ENCODE measurements at regions not wholly inside any gene's neighbourhood (a gene's known extent, or its start where the extent isn't known, plus 50 kb on each side); places are given as distances from the start of the nearest gene placed in this dataset.
"Not testable (repeated sequence)": the region's sequence is repeated elsewhere in the genome, so short reads cannot be mapped to it uniquely, and the experiment has no call there.

DNA sequence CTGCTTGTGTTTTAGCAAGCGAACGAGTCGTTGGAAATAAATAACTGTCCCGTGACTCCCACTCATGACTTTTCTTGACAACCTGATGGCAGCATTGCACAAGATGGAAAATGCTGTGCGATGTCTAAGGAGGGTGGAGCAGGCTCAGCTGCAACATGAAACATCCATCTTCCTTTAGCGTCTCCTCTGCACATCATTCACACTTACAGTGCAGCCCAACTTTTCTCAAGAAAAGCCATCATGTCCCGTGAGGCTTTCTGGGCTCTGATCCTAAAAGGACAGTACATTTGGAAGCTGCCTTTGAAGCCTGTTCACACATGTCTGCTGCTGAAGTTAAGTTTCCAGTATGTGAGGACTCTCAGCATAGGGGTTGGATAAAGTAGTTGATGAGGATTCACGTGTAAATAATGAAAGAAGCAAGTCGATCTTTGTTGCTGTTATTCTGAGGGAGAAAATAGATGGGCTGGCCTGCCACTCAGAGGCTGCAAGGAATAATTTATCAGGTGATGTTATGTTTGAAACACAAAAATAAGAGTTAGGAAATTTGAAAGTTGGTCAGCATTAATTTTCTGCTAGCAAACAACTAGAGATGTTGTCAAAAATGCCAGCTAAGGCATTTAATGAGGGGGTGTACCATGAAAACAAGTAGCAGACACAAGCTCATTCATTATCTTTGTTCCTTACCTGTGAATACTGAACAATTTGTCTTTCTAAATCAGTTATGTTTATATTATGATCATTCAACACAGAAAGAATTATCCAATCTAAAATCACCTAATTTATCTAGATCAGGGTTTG lies 328.7 kb upstream of the ZFP42 start:
- DNase-seq (ENCODE audit: low read depth) = no peak

GRCh38 chr4:187668526-187669082 lies 327.0 kb upstream of the ZFP42 start:
- DNase-seq (ENCODE audit: low read depth) = no peak

DNA sequence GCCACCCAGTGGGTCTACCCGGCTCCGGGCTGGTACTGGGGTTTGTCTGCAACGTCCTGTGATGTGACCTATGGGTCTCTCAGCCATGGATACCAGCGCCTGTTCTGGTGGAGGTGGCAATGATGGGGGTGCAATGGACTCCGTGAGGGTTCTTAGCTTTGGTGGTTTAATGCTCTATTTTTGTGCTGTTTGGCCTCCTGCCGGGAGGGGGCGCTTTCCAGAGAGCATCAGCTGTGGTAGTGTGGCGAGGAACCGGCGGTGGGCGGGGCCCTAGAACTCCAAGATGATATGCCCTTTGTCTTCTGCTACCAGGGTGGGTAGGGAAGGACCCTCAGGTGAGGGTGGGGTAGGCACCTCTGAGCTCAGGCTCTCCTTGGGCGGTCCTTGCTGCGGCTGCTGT lies 324.1 kb upstream of the ZFP42 start:
- not testable (repeated sequence) for DNase-seq (ENCODE audit: low read depth)

- DNase-seq (ENCODE audit: low read depth) = not testable (repeated sequence)
Observed at GRCh38 chr4:187671958-187672357, 323.6 kb upstream of the ZFP42 start.

GRCh38 chr4:187672526-187672925 lies 323.0 kb upstream of the ZFP42 start:
- not testable (repeated sequence) for DNase-seq (ENCODE audit: low read depth)

- no peak for DNase-seq (ENCODE audit: low read depth)
Observed at GRCh38 chr4:187679450-187679849, 316.1 kb upstream of the ZFP42 start.

DNA sequence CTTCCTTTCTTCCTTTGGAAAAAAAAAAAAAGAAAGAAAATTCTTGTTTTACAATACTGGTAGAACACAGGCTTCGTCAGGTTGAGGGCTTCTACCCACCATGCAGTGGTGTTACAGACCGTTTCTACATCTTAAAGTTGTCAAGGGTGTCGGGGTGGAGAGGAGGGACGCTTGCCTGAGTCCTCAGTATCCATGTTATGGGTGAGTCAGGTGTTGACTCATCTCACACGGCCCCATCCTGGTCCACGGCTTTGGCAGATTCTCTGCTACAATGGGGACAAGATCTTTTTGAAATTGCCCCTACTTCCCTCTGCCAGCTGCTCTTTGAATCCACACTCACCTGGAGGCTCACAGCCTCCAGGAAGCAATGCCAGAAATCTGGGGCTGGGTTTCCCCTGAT lies 310.3 kb upstream of the ZFP42 start:
- DNase-seq (ENCODE audit: low read depth) = no peak

GRCh38 chr4:187687697-187688096 lies 307.9 kb upstream of the ZFP42 start:
- DNase-seq (ENCODE audit: low read depth) = no peak

GRCh38 chr4:187692626-187693025 lies 302.9 kb upstream of the ZFP42 start:
- DNase-seq (ENCODE audit: low read depth) = no peak

DNA sequence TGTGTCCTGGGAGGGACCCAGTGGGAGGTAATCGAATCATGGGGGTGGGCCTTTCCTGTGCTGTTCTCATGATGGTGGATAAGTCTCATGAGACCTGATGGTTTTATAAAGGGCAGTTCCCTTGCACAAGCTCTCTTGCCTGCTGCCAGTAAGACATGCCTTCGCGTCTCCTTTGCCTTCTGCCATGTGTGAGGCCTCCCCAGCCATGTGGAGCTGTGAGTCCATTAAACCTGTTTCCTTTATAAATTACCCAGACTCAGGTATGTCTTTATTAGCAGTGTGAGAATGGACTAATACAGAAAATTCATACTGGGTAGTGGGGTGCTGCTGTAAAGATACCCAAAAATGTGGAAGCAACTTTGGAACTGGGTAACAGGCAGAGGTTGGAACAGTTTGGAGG lies 300.0 kb upstream of the ZFP42 start:
- not testable (repeated sequence) for DNase-seq (ENCODE audit: low read depth)

- no peak for DNase-seq (ENCODE audit: low read depth)
Observed at GRCh38 chr4:187711586-187711985, 284.0 kb upstream of the ZFP42 start.

GRCh38 chr4:187714957-187715356 lies 280.6 kb upstream of the ZFP42 start:
- DNase-seq (ENCODE audit: low read depth) = no peak

DNA sequence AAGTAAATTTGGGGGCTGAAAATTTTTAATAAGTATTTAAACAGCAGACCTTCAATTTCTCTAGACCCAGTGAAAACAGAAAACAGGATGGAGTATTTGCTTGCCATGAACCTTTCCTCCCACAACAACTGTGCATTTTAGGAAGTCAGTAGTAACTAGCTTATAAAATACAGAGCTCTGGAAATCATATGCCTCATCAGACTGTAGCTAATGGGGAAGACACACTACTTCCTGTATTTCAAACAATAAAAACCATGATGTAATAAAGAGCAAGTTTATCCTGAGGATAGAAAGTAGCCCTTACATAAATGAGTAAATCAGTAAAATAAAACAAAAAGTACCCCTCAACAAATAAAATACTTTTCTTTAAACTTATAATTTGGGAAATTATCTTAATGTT lies 280.1 kb upstream of the ZFP42 start:
- no peak for DNase-seq (ENCODE audit: low read depth)

GRCh38 chr4:187724456-187724855 lies 271.1 kb upstream of the ZFP42 start:
- no peak for DNase-seq (ENCODE audit: low read depth)

DNA sequence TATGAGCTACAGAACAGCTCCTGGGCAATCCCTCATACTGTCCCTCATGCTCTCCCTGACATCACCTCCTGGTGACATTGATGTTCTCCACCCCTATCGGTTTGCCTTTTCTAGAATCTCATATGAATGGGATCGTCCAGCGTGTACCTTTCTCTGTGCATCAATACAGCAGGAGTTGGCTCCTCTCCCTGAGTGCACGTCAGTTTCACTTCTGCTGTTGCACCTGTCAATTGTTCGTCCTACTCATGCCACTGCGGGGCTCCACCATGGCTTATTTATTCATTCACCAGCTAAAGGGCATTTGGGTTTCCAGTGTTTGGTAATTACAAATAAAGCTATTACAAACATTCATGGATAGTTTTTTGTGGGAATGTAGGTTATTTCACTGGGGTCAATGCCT lies 269.1 kb upstream of the ZFP42 start:
- DNase-seq (ENCODE audit: low read depth) = no peak

DNA sequence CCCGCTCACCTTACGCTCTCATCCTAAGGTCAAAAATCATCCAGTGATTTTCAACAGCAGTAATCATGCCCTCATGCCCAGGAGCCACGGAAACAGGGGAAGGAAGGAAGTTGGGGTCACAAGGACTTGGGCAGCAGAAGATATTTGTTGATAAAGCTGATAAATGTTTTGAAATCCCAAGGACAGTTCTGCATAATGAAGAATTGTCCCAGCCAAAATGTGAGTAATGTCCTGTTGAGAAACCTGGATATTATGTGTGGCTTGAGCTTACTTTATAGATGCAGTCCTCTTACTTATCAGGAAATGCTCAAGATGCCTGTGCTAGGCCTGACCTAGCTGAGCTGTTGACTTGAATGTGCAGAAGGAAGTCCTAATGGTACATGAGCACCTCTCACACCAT lies 263.0 kb upstream of the ZFP42 start:
- DNase-seq (ENCODE audit: low read depth) = no peak

DNA sequence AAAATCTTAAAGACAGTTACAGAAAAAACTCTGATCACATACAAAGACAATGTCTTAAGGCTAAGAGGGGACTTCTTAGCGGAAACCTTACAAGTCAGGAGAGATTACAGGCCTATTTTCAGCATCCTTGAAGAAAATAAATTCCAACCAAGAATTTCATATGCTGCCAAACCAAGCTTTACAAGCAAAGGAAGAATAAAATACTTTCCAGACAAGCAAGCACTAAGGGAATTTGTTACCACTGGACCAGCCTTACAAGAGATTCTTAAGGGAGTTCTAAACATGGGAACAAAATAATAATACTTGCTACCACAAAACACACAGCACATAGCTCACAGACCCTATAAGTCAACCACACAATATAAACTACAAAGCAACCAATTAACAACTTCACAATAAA lies 255.8 kb upstream of the ZFP42 start:
- DNase-seq (ENCODE audit: low read depth) = no peak

- no peak for DNase-seq (ENCODE audit: low read depth)
Observed at GRCh38 chr4:187744911-187745310, 250.7 kb upstream of the ZFP42 start.

DNA sequence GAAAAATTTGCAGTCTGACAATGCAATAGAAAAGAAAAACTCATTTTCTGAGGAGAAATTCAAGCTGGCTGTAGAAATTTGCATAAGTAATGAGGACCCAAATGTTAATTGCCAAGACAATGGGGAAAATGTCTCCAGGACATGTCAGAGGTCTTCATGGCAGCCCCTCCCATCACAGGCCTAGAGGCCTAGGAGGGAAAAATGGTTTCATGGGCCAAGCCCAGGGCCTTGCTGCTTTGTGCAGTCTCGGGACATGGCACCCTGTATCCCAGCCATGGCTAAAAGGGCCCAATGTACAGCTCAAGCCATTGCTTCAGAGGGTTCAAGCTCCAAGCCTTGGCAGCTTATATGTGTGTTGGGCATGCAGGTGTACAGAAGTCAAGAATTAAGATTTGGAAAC lies 244.9 kb upstream of the ZFP42 start:
- not testable (repeated sequence) for DNase-seq (ENCODE audit: low read depth)

DNA sequence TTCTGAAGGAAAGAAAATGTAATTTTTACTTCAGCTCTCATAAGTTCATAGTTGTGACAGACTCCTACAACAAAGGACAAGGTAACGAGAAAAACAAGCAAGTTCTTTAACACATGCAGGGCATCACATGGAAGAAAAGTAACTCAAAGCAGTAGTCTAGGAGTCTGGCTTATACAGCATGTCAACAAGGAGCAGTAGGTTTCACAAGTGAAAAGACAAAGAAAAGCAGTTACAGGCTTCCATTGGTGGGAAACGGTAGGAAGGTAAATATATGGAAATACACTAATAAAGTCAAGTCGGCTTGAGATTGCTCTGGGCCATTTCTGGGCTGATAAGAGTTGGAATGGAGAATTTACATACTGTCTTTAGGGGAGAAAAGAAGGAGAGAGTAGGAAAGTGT lies 228.4 kb upstream of the ZFP42 start:
- DNase-seq (ENCODE audit: low read depth) = no peak

DNA sequence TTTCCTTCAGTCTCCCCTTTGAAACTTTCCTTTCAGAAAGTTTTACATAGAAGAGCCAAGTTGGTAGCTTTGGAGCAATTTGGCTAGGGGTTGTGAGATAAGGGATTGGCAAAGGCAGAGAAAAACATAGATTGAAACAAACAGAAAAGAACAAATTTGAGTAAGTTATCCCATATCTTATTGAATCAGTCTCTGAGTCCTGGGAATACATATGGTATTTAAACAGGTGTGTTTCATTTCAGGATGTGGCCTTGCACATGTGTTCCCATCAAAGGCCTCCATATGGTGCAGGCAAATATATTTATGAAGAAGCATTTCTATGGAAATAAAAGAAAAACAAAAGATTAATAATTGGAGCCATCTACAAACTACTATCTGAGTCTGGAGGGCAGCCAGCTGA lies 227.9 kb upstream of the ZFP42 start:
- DNase-seq (ENCODE audit: low read depth) = no peak

- DNase-seq (ENCODE audit: low read depth) = no peak
Observed at GRCh38 chr4:187770345-187770744, 225.2 kb upstream of the ZFP42 start.

DNA sequence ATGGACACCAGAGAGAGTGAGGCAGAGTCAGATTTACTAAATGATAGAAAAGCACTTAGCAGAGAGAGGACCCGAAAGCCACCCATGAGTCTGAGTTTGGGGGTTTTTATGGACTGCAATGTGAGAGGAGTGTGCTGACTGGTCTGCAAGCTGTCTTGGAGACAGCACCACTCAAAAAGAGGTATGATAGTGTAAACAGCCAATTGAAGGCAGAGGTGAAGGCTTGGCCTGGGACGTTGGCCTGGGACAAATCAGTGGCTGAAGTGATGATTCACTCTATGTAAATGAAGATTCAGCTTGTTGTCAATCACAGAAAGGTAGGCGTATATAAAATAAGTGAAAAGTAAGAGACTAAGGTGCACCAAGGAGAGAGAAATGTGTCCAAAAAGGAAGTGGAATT lies 217.6 kb upstream of the ZFP42 start:
- no peak for DNase-seq (ENCODE audit: low read depth)

DNA sequence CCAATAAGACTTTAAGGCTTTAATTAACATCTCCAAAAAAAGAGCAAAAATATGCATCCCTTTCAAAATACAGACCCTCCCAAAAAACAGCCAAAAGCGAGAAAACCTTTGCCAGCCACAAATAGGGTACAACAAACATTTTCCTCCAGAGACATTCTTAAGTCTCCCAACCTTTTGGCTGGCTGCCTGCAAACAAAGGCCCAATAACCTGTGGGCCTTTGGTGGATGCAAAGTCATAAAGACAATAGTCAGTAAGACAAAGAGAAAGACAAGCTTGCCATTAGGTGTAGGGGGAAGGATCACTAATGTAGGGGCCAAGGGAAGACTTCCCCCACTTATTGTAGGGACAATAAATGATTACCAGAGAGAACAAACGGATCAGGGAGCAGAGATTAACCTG lies 215.5 kb upstream of the ZFP42 start:
- DNase-seq (ENCODE audit: low read depth) = no peak

Measured in CMK (cell line).